ENCODE measurements at regions not wholly inside any gene's neighbourhood (a gene's known extent, or its start where the extent isn't known, plus 50 kb on each side); places are given as distances from the start of the nearest gene placed in this dataset.

GRCh38 chr12:4220536-4221257 is 52.9 kb upstream of the CCND2 start:
- no peak for TF ChIP-seq CTCF (IDR thresholded peaks at IDR 0.05)
- TF ChIP-seq POLR2A (IDR thresholded peaks at IDR 0.05) = no peak
